AG04449 (cell line): ENCODE measurements at regions not wholly inside any gene's neighbourhood (a gene's known extent, or its start where the extent isn't known, plus 50 kb on each side); places are given as distances from the start of the nearest gene placed in this dataset.
"Not testable (repeated sequence)": the region's sequence is repeated elsewhere in the genome, so short reads cannot be mapped to it uniquely, and the experiment has no call there.

Source experiments
- CTCF ChIA-PET: fragments of 350-600 bp; formaldehyde crosslinking; extraction: SDS; loops from one replicate; lab custom pipeline; 2021; ENCODE audit warnings: antibody characterized with exemption; lab: Yijun Ruan, JAX
- POLR2A ChIA-PET: fragments of 400-600, 350-600 bp; formaldehyde crosslinking; extraction: SDS; loops from one replicate; lab custom pipeline; 2020; ENCODE audit warnings: antibody characterized with exemption, inconsistent platforms; lab: Yijun Ruan, JAX
- DNase-seq: peaks from one replicate; pipeline ENCODE4 v3.0.0-alpha.2; 2010; ENCODE audit warnings: low read depth, low spot score
- H3K4me3 ChIP-seq: 2 replicates; pipeline ENCODE4 v1.5.1; 2011; ENCODE audit warnings: low read depth, mild to moderate bottlenecking, control low read depth, low read length
- CTCF ChIP-seq: IDR thresholded peaks from one replicate; pipeline ENCODE4 v1.5.1; 2011; ENCODE audit warnings: mild to moderate bottlenecking, moderate library complexity, low read length, control low read depth, inconsistent platforms; ENCODE audit not compliant: insufficient read depth; ENCODE audit errors: missing control alignments

- H3K4me3 ChIP-seq = no peak overlapping the region
- DNase-seq = no peak
- no peak for TF ChIP-seq CTCF
- POLR2A ChIA-PET = no interaction called here
- CTCF ChIA-PET = interaction anchor here (1.5 kb wide), 1 partner anchor 36 kb away, joined by 3 read pairs; no protein-coding TSS in a partner anchor
Measured at GRCh38 chr3:38964204-38964603, 87.5 kb downstream of the SCN11A start.

- CTCF ChIA-PET = interaction anchor here (0.8 to 2.0 kb wide), 13 partner anchors 10 to 169 kb away, joined by 3 to 12 read pairs (median 3); no protein-coding TSS in a partner anchor
- POLR2A ChIA-PET = no interaction called here
- no peak for DNase-seq
- TF ChIP-seq CTCF = peak; percentile 80
- no peak overlapping the region for H3K4me3 ChIP-seq
Measured at GRCh38 chr3:38960953-38961622, 90.7 kb downstream of the SCN11A start.

GRCh38 chr3:38960042-38960622, 91.6 kb downstream of the SCN11A start:
- DNase-seq = no peak
- ChIA-PET CTCF (interaction anchor here (1.2 to 2.0 kb wide), 6 partner anchors 32 to 70 kb away, joined by 3 to 12 read pairs (median 6); no protein-coding TSS in a partner anchor), POLR2A (no interaction called here)

GRCh38 chr3:38958026-38958720, 93.6 kb downstream of the SCN11A start:
- ChIA-PET POLR2A (no interaction called here), CTCF (interaction anchor here (1.6 kb wide), 1 partner anchor 42 kb away, joined by 7 read pairs; no protein-coding TSS in a partner anchor)
- TF ChIP-seq CTCF = no peak
- no peak for DNase-seq
- no peak overlapping the region for H3K4me3 ChIP-seq

More at GRCh38 chr3:38960042-38960622, 91.6 kb downstream of the SCN11A start:
- TF ChIP-seq CTCF = no peak
- H3K4me3 ChIP-seq = no peak overlapping the region

GRCh38 chr3:38957296-38957695, 94.4 kb downstream of the SCN11A start:
- CTCF ChIA-PET = interaction anchor here (0.9 to 1.5 kb wide), 2 partner anchors 43 to 334 kb away, joined by 3 to 8 read pairs; no protein-coding TSS in a partner anchor
- H3K4me3 ChIP-seq = no peak overlapping the region
- POLR2A ChIA-PET = no interaction called here
- no peak for TF ChIP-seq CTCF
- no peak for DNase-seq

- no peak overlapping the region for H3K4me3 ChIP-seq
- ChIA-PET POLR2A (no interaction called here), CTCF (no interaction called here)
- DNase-seq = no peak
- TF ChIP-seq CTCF = no peak
Measured at GRCh38 chr3:38952721-38953120, 99.0 kb downstream of the SCN11A start.

GRCh38 chr3:38951167-38951566, 100.6 kb downstream of the SCN11A start:
- POLR2A ChIA-PET, CTCF ChIA-PET, DNase-seq, H3K4me3 ChIP-seq: not testable (repeated sequence)
